Panc1 (cell line): ENCODE measurements at regions not wholly inside any gene's neighbourhood (a gene's known extent, or its start where the extent isn't known, plus 50 kb on each side); places are given as distances from the start of the nearest gene placed in this dataset.

Experiments used
- ATAC-seq: fragments of 200-7000 bp; cut with Tn5 transposase; 2 replicates; pipeline ENCODE4 v1.9.1; 2020; ENCODE audit warnings: mild to moderate bottlenecking, moderate library complexity
- BruUV-seq: library from RNA; stranded (reverse); fragments of 400-500 nt; replicated peaks from 2 replicates; lab custom pipeline; 2021; lab: Mats Ljungman, UMichigan
- CTCF ChIA-PET: fragments of 300-600 bp; sonication (Branson Sonifier 250); formaldehyde crosslinking; loops from one replicate; lab custom pipeline; 2022; ENCODE audit warnings: antibody characterized with exemption; lab: Charles Lee
- POLR2A ChIA-PET: fragments of 300-600 bp; sonication (Branson Sonifier 250); formaldehyde crosslinking; loops from one replicate; lab custom pipeline; 2022; ENCODE audit warnings: antibody characterized with exemption; lab: Charles Lee
- DNase-seq: peaks from one replicate; pipeline ENCODE4 v3.0.0-alpha.2; 2010; ENCODE audit warnings: low read depth, low spot score
- H3K27ac ChIP-seq: 2 replicates; pipeline ENCODE4 v1.5.1; 2011; ENCODE audit warnings: mild to moderate bottlenecking, low read length, inconsistent platforms
- H3K27me3 ChIP-seq: fragments of 200-500 bp; sonication (Bioruptor generic); 2 replicates; pipeline ENCODE4 v1.6.0; 2014; ENCODE audit warnings: low read length, inconsistent platforms; ENCODE audit not compliant: control insufficient read depth, insufficient read depth
- H3K36me3 ChIP-seq: fragments of 200-500 bp; sonication (Bioruptor generic); 2 replicates; pipeline ENCODE4 v1.5.1; 2014; ENCODE audit warnings: inconsistent platforms, mild to moderate bottlenecking, low read length, moderate library complexity; ENCODE audit not compliant: control insufficient read depth, insufficient read depth
- H3K4me1 ChIP-seq: 2 replicates; pipeline ENCODE4 v1.5.1; 2011; ENCODE audit warnings: inconsistent platforms, mild to moderate bottlenecking, low read length, moderate library complexity; ENCODE audit not compliant: control insufficient read depth, insufficient read depth
- H3K4me3 ChIP-seq, 2 experiments: 2 replicates each; pipeline ENCODE4 v1.5.1; 2011 to 2012; ENCODE audit warnings: low read depth in 2 of 2, low read length in 2 of 2, mild to moderate bottlenecking in 2 of 2, inconsistent platforms in 1 of 2, moderate library complexity in 1 of 2
- H3K9me3 ChIP-seq: fragments of 200-500 bp; sonication (Bioruptor generic); 2 replicates; pipeline ENCODE4 v1.5.1; 2014; ENCODE audit warnings: low read depth, mild to moderate bottlenecking, inconsistent platforms, low read length, moderate library complexity; ENCODE audit not compliant: control insufficient read depth, insufficient read depth
- POLR2AphosphoS5 ChIP-seq: IDR thresholded peaks from 2 replicates; pipeline ENCODE4 v1.6.1; 2012; ENCODE audit warnings: mild to moderate bottlenecking, low read depth, low read length, moderate library complexity
- SIN3A ChIP-seq: IDR thresholded peaks from 2 replicates; pipeline ENCODE4 v1.6.1; 2012; ENCODE audit warnings: low read depth, mild to moderate bottlenecking, low read length, moderate library complexity, borderline replicate concordance; ENCODE audit not compliant: insufficient read depth
- TCF7L2 ChIP-seq: IDR thresholded peaks from 2 replicates; pipeline ENCODE4 v1.6.1; 2011; ENCODE audit warnings: mild to moderate bottlenecking, low read depth, low read length, inconsistent platforms
- in situ Hi-C: cut with HindIII; loops from 2 replicates; pipeline ENCODE4 v1.10.0; 2016; ENCODE audit warnings: low sequenced_read_pairs, low pct_unique_long_range_greater_than_20kb
- intact Hi-C: fragments of 100-400 bp; cut with micrococcal nuclease; formaldehyde crosslinking; loops from one replicate; pipeline ENCODE4 v1.10.0; 2022; ENCODE audit not compliant: unreplicated experiment
- TF ChIP-seq, protein P1 (sequence below), 2 experiments: IDR thresholded peaks; 2 replicates each; pipeline ENCODE4 v1.6.1; 2011 to 2012; ENCODE audit warnings: low read depth in 2 of 2, control low read depth in 1 of 2, low read length in 1 of 2, mild to moderate bottlenecking in 1 of 2, moderate library complexity in 1 of 2; ENCODE audit not compliant: insufficient read depth in 1 of 2
- TF ChIP-seq, protein P2 (sequence below): fragments of 450-650 bp; IDR thresholded peaks from 2 replicates; pipeline ENCODE4 v1.5.1; 2017; ENCODE audit warnings: mild to moderate bottlenecking

DNA sequence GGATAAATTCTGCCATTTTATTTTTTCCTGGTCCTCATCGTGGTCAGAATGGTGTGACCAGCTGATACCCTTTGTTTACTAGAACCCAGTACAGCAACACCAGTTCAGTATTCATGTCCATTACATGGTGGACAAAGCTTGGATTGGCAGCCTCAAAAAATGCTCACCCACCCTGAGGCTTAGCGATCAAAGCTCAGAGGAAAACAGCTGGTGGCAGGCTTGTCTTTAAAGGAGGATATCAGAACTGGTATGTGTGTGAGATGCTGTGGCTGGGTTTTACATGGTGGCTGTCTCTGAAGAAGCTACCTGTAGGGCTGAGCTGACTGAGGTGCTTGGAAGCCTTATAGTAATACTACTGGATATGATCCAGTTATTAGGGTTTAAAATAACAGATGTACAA, 471.1 kb upstream of the MEX3C start:
- no peak for ATAC-seq
- no TSS peak for BruUV-seq
- intact Hi-C loops (loop anchor here (5.0 to 10.0 kb wide), 2 partner anchors 619 to 1006 kb away; no protein-coding TSS in a partner anchor), in situ Hi-C loops (no loop called here)
- DNase-seq, result no peak
- ChIA-PET POLR2A (no interaction called here), CTCF (no interaction called here)
- H3K36me3 ChIP-seq, result no peaks in the 10 kb centered on the region
- H3K27me3 ChIP-seq, result no peaks in the 10 kb centered on the region
- no peak overlapping the region for H3K4me3 ChIP-seq
- no peaks in the 10 kb centered on the region for H3K9me3 ChIP-seq
- no peak for TF ChIP-seq TCF7L2
- TF ChIP-seq, protein P1, sequence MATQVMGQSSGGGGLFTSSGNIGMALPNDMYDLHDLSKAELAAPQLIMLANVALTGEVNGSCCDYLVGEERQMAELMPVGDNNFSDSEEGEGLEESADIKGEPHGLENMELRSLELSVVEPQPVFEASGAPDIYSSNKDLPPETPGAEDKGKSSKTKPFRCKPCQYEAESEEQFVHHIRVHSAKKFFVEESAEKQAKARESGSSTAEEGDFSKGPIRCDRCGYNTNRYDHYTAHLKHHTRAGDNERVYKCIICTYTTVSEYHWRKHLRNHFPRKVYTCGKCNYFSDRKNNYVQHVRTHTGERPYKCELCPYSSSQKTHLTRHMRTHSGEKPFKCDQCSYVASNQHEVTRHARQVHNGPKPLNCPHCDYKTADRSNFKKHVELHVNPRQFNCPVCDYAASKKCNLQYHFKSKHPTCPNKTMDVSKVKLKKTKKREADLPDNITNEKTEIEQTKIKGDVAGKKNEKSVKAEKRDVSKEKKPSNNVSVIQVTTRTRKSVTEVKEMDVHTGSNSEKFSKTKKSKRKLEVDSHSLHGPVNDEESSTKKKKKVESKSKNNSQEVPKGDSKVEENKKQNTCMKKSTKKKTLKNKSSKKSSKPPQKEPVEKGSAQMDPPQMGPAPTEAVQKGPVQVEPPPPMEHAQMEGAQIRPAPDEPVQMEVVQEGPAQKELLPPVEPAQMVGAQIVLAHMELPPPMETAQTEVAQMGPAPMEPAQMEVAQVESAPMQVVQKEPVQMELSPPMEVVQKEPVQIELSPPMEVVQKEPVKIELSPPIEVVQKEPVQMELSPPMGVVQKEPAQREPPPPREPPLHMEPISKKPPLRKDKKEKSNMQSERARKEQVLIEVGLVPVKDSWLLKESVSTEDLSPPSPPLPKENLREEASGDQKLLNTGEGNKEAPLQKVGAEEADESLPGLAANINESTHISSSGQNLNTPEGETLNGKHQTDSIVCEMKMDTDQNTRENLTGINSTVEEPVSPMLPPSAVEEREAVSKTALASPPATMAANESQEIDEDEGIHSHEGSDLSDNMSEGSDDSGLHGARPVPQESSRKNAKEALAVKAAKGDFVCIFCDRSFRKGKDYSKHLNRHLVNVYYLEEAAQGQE (IDR thresholded peaks at IDR 0.05; ENCODE audit: insufficient read depth in 1 of 2, low read depth in 2 of 2, low read length in 1 of 2), result no peak
- no peak for TF ChIP-seq SIN3A
- H3K4me1 ChIP-seq, result no peaks in the 10 kb centered on the region
- H3K27ac ChIP-seq, result no peak overlapping the region

DNA sequence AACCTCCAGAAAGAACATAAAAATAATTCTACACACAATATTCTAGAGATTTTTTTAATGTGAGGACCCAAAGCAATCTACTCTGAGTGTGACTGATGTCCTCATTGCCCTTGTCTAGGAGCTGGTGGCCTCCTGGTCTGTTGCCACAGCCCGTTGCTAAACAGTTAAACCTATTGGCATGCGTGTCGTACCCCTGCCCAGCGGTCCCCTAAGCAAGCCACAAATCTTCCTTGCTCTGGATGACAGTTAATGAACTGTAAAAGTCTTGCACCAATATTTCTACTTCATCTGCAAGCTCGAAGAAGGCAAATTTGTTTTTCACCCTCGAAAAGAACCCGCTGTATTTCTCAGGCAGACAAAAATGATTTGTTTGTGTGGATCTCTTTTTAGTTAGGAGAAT, 489.1 kb upstream of the MEX3C start:
- CTCF ChIA-PET, result no interaction called here
- intact Hi-C loops (no loop called here), in situ Hi-C loops (no loop called here)
- H3K9me3 ChIP-seq, result no peaks in the 10 kb centered on the region
- ATAC-seq, result no peak
- no peak overlapping the region for H3K4me3 ChIP-seq
- no peak for TF ChIP-seq POLR2AphosphoS5
- TF ChIP-seq, protein P2, sequence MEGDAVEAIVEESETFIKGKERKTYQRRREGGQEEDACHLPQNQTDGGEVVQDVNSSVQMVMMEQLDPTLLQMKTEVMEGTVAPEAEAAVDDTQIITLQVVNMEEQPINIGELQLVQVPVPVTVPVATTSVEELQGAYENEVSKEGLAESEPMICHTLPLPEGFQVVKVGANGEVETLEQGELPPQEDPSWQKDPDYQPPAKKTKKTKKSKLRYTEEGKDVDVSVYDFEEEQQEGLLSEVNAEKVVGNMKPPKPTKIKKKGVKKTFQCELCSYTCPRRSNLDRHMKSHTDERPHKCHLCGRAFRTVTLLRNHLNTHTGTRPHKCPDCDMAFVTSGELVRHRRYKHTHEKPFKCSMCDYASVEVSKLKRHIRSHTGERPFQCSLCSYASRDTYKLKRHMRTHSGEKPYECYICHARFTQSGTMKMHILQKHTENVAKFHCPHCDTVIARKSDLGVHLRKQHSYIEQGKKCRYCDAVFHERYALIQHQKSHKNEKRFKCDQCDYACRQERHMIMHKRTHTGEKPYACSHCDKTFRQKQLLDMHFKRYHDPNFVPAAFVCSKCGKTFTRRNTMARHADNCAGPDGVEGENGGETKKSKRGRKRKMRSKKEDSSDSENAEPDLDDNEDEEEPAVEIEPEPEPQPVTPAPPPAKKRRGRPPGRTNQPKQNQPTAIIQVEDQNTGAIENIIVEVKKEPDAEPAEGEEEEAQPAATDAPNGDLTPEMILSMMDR, result no peak
- TF ChIP-seq SIN3A, result no peak
- TF ChIP-seq, protein P1 (IDR thresholded peaks at IDR 0.05; ENCODE audit: insufficient read depth in 1 of 2, low read depth in 2 of 2, low read length in 1 of 2), result no peak
- no peak for TF ChIP-seq TCF7L2
- DNase-seq, result no peak
- BruUV-seq, result no TSS peak
- no peak overlapping the region for H3K27ac ChIP-seq
- no peaks in the 10 kb centered on the region for H3K4me1 ChIP-seq
- H3K36me3 ChIP-seq, result no peaks in the 10 kb centered on the region
- POLR2A ChIA-PET, result no interaction called here
- no peaks in the 10 kb centered on the region for H3K27me3 ChIP-seq
